Colonic mucosa (tissue), 4 donors: ENCODE measurements at regions not wholly inside any gene's neighbourhood (a gene's known extent, or its start where the extent isn't known, plus 50 kb on each side); places are given as distances from the start of the nearest gene placed in this dataset.

Experiments used
- DNase-seq: peaks from one replicate; pipeline ENCODE4 v3.0.0-alpha.2; 2020
- H3K27ac ChIP-seq: fragments of 200-600 bp; one replicate; pipeline ENCODE4 v1.8.0; 2021
- H3K27me3 ChIP-seq: fragments of 200-600 bp; one replicate; pipeline ENCODE4 v1.8.0; 2021
- H3K36me3 ChIP-seq: fragments of 200-600 bp; one replicate; pipeline ENCODE4 v1.8.0; 2021
- H3K4me1 ChIP-seq: fragments of 200-600 bp; one replicate; pipeline ENCODE4 v1.8.0; 2021; ENCODE audit warnings: mild to moderate bottlenecking
- H3K4me3 ChIP-seq: fragments of 200-600 bp; one replicate; pipeline ENCODE4 v1.8.0; 2021
- H3K9ac ChIP-seq, 2 donors: one replicate each; pipeline ENCODE4 v1.7.0; 2013; ENCODE audit warnings: control low read depth in 2 of 2, low read depth in 2 of 2, low read length in 2 of 2
- H3K9me3 ChIP-seq: fragments of 200-600 bp; one replicate; pipeline ENCODE4 v1.8.0; 2021
- intact Hi-C: fragments of 100-400 bp; cut with DNase I; formaldehyde crosslinking; loops from one replicate; pipeline ENCODE4 v1.14.1; 2022
- TF ChIP-seq, protein P1 (sequence below): fragments of 200-600 bp; IDR thresholded peaks from one replicate; pipeline ENCODE4 v1.8.0; 2022; ENCODE audit warnings: antibody characterized with exemption, mild to moderate bottlenecking
- donor health status: healthy.
- donor health status: DM: no; HTN: no; CAD: no.
- donor health status: DM: no; HTN: no; CAD: no.

DNA sequence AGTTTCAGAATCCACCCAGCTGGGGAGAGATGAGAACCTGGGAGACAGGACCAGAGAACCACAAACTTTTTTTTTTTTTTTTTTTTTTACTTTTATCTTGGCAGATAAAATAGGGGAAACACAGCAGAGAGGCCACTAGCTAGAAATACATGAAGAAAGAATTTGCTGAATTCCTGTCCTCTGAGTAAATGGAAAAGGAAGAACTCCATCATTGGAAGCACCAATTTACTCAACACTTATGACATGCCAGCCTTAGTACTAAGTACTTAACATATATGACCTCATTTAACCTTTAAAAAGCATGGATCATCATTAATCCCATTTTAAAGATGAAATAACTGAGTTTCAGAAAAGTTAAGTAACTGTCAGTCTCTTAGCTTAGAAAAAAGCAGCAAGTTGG lies 343.0 kb upstream of the NPSR1 start:
- no peaks in the 10 kb centered on the region for H3K4me1 ChIP-seq
- TF ChIP-seq, protein P1, sequence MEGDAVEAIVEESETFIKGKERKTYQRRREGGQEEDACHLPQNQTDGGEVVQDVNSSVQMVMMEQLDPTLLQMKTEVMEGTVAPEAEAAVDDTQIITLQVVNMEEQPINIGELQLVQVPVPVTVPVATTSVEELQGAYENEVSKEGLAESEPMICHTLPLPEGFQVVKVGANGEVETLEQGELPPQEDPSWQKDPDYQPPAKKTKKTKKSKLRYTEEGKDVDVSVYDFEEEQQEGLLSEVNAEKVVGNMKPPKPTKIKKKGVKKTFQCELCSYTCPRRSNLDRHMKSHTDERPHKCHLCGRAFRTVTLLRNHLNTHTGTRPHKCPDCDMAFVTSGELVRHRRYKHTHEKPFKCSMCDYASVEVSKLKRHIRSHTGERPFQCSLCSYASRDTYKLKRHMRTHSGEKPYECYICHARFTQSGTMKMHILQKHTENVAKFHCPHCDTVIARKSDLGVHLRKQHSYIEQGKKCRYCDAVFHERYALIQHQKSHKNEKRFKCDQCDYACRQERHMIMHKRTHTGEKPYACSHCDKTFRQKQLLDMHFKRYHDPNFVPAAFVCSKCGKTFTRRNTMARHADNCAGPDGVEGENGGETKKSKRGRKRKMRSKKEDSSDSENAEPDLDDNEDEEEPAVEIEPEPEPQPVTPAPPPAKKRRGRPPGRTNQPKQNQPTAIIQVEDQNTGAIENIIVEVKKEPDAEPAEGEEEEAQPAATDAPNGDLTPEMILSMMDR: no peak
- DNase-seq: no peak
- H3K4me3 ChIP-seq: no peak overlapping the region
- no peaks in the 10 kb centered on the region for H3K36me3 ChIP-seq
- intact Hi-C loops: no loop called here
- H3K9me3 ChIP-seq: no peaks in the 10 kb centered on the region
- H3K9ac ChIP-seq: no peak overlapping the region
- H3K27ac ChIP-seq: no peak overlapping the region
- H3K27me3 ChIP-seq: no peaks in the 10 kb centered on the region

DNA sequence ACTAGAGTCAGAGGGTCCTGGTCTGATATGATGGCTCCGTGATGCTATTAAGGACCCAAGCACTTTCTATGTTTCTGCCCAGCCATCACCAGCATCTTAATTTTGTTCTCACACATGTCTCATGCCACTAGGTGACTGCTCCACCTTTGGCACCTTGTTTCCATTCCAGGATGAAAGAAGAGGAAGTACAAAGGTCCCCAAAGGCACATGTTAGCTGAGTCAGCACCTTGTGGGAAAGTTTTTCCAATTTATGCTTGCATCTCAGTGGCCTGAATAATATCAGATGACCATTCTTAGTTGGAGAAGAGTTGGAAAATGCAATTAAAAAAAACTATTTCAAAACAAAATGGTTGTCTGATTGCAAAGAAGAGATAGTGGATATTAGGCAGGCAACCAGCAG lies 341.0 kb upstream of the NPSR1 start:
- H3K4me1 ChIP-seq: no peaks in the 10 kb centered on the region
- TF ChIP-seq, protein P1: no peak

DNA sequence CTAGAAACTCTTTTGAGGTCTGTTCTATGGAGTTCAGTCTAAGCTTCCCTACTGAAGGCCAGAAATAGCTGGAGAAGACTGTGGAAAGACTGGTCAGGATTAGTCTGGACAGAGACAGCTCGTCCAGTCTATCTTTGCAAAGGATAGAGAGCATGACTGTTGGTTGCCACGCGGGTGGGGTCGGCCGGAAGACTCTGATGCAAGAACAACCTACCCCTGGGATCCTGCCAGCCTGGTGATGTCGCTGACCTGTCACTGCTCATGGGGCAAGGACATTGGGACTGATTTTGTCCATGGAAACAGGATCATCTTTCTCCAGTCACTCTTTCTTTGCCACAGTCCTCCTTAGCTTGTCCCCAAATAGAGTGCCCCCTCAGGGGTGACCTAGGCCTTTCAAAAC lies 337.6 kb upstream of the NPSR1 start:
- no peaks in the 10 kb centered on the region for H3K36me3 ChIP-seq
- no peak overlapping the region for H3K4me3 ChIP-seq
- H3K9ac ChIP-seq: no peak overlapping the region
- H3K4me1 ChIP-seq: no peaks in the 10 kb centered on the region
- H3K9me3 ChIP-seq: no peaks in the 10 kb centered on the region
- no peaks in the 10 kb centered on the region for H3K27me3 ChIP-seq
- no peak overlapping the region for H3K27ac ChIP-seq
- intact Hi-C loops: no loop called here
- TF ChIP-seq, protein P1: no peak
- DNase-seq: no peak

More for the DNA sequence above, 341.0 kb upstream of the NPSR1 start:
- Histone ChIP-seq H3K27ac (no peak overlapping the region), H3K27me3 (no peaks in the 10 kb centered on the region), H3K4me3 (no peak overlapping the region), H3K36me3 (no peaks in the 10 kb centered on the region), H3K9me3 (no peaks in the 10 kb centered on the region), H3K9ac (no peak overlapping the region)
- intact Hi-C loops: no loop called here
- DNase-seq: peak; percentile 44

DNA sequence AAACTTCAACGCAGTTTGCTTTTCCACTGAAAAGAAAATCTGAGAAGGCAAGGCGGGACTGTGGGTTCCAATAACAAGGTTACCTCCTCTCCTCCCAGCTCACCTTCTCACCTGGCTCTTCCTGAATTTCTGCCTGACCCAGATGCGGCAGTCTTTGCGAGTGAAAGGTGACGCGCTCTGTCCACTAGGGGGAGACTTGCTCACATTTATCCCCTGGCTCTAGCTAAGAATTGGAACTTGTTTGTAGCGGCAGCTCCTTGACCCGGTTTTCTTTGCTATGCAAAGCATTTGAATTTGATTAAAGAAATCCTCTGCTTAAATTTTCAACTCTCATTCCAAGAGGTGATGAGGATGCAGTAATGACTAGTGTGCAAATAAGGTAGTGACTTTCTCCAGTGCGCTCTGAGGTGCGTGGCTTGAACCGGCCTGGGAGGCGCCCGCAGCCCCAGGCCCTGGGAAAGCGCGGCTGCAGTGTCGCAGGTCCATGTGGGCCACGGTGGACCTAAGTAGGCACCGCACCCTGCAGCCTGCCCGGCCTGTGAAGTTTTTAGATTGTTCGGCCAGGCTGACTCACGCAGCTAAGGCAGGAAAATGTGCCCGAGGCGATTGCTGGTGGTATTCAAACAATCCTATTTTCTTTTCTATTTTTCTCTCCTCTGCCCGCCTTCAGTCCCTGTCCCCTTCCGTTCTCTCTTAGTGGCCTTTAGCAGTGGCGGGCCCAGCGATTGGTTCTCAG lies 336.9 kb upstream of the NPSR1 start:
- Histone ChIP-seq H3K27ac (no peak overlapping the region), H3K9me3 (no peaks in the 10 kb centered on the region), H3K4me3 (no peak overlapping the region), H3K4me1 (no peaks in the 10 kb centered on the region), H3K9ac (no peak overlapping the region), H3K27me3 (no peaks in the 10 kb centered on the region), H3K36me3 (no peaks in the 10 kb centered on the region)
- peak; percentile 67 for DNase-seq
- intact Hi-C loops: no loop called here
- TF ChIP-seq, protein P1: peak; percentile 80

DNA sequence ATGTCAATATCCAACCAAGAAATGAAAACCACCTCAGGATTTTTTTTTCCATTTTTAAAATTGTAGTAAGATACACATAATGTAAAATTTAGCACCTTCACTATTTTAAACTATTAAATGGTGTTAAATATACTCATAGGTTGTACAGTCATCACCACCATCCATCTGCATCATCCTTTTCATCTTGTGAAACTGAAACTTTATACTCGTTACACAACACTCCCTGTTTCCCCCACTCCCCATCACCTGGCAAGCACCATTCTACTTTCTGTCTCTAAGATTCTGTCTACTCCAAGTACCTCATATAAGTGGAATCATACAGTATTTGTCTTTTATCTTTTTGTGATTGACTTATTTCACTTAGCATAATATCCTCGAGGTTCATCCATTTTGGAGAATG lies 335.2 kb upstream of the NPSR1 start:
- H3K4me3 ChIP-seq: no peak overlapping the region
- DNase-seq: no peak
- H3K9ac ChIP-seq: no peak overlapping the region
- H3K9me3 ChIP-seq: no peaks in the 10 kb centered on the region
- TF ChIP-seq, protein P1: no peak
- intact Hi-C loops: no loop called here
- H3K27me3 ChIP-seq: no peaks in the 10 kb centered on the region
- H3K36me3 ChIP-seq: no peaks in the 10 kb centered on the region
- H3K4me1 ChIP-seq: no peaks in the 10 kb centered on the region
- no peak overlapping the region for H3K27ac ChIP-seq
